ENCODE measurements at regions not wholly inside any gene's neighbourhood (a gene's known extent, or its start where the extent isn't known, plus 50 kb on each side); places are given as distances from the start of the nearest gene placed in this dataset.

GRCh38 chr4:52366621-52367020 is 292.5 kb downstream of the USP46 start:
- no peak for TF ChIP-seq CTCF (IDR thresholded peaks at IDR 0.05 in 4 of 5, conservative IDR thresholded peaks at IDR 0.05 in 1 of 5)
- no peak for TF ChIP-seq POLR2A (IDR thresholded peaks at IDR 0.05)
